ENCODE measurements at regions not wholly inside any gene's neighbourhood (a gene's known extent, or its start where the extent isn't known, plus 50 kb on each side); places are given as distances from the start of the nearest gene placed in this dataset.
"Not testable (repeated sequence)": the region's sequence is repeated elsewhere in the genome, so short reads cannot be mapped to it uniquely, and the experiment has no call there.

GRCh38 chr16:79938575-79938974, 338.0 kb upstream of the MAF start:
- intact Hi-C loops (cut with micrococcal nuclease; ENCODE audit: unreplicated experiment) = no loop called here
- BruUV-seq (replicated peaks) = no TSS peak
- Histone ChIP-seq H3K9me3 (ENCODE audit: low read depth, low read length, poor library complexity, severe bottlenecking) (peaks cover 10% of the 10 kb centered on the region), H3K4me3 (ENCODE audit: low read depth, low read length, poor library complexity, severe bottlenecking) (no peak overlapping the region), H3K36me3 (ENCODE audit: insufficient read depth, low read length, poor library complexity, severe bottlenecking) (no peaks in the 10 kb centered on the region), H3K27me3 (replicated peaks; ENCODE audit: insufficient read depth, low read depth, low read length, poor library complexity) (no peaks in the 10 kb centered on the region), H3K27ac (ENCODE audit: low read depth, low read length, poor library complexity, severe bottlenecking) (no peak overlapping the region), H3K4me1 (ENCODE audit: insufficient read depth, low read length, poor library complexity, severe bottlenecking) (no peaks in the 10 kb centered on the region)
- POLR2A ChIA-PET (ENCODE audit: low non-redundant PET) = no interaction called here
- CTCF ChIA-PET = no interaction called here
- DNase-seq (ENCODE audit: low spot score) = no peak
- TF ChIP-seq CTCF (conservative IDR thresholded peaks at IDR 0.05; ENCODE audit: low read depth, low read length) = no peak
- TF ChIP-seq EZH2 (IDR thresholded peaks at IDR 0.05; ENCODE audit: borderline replicate concordance, low read depth, low read length, poor library complexity, severe bottlenecking) = no peak

- H3K4me3 ChIP-seq (ENCODE audit: low read depth, low read length, poor library complexity, severe bottlenecking); H3K27ac ChIP-seq (ENCODE audit: low read depth, low read length, poor library complexity, severe bottlenecking); BruUV-seq (replicated peaks); CTCF ChIA-PET; DNase-seq (ENCODE audit: low spot score); H3K36me3 ChIP-seq (ENCODE audit: insufficient read depth, low read length, poor library complexity, severe bottlenecking); H3K27me3 ChIP-seq (replicated peaks; ENCODE audit: insufficient read depth, low read depth, low read length, poor library complexity); H3K4me1 ChIP-seq (ENCODE audit: insufficient read depth, low read length, poor library complexity, severe bottlenecking); POLR2A ChIA-PET (ENCODE audit: low non-redundant PET); intact Hi-C loops (cut with micrococcal nuclease; ENCODE audit: unreplicated experiment); H3K9me3 ChIP-seq (ENCODE audit: low read depth, low read length, poor library complexity, severe bottlenecking): not testable (repeated sequence)
Measured at GRCh38 chr16:79937671-79938070, 337.1 kb upstream of the MAF start.

- Histone ChIP-seq H3K4me3 (ENCODE audit: low read depth, low read length, poor library complexity, severe bottlenecking) (no peak overlapping the region), H3K27me3 (replicated peaks; ENCODE audit: insufficient read depth, low read depth, low read length, poor library complexity) (no peaks in the 10 kb centered on the region), H3K9me3 (ENCODE audit: low read depth, low read length, poor library complexity, severe bottlenecking) (peaks cover 7% of the 10 kb centered on the region), H3K27ac (ENCODE audit: low read depth, low read length, poor library complexity, severe bottlenecking) (no peak overlapping the region), H3K36me3 (ENCODE audit: insufficient read depth, low read length, poor library complexity, severe bottlenecking) (no peaks in the 10 kb centered on the region), H3K4me1 (ENCODE audit: insufficient read depth, low read length, poor library complexity, severe bottlenecking) (no peaks in the 10 kb centered on the region)
- CTCF ChIA-PET = no interaction called here
- POLR2A ChIA-PET (ENCODE audit: low non-redundant PET) = no interaction called here
- intact Hi-C loops (cut with micrococcal nuclease; ENCODE audit: unreplicated experiment) = no loop called here
- no peak for DNase-seq (ENCODE audit: low spot score)
- BruUV-seq (replicated peaks) = no TSS peak
- TF ChIP-seq CTCF (conservative IDR thresholded peaks at IDR 0.05; ENCODE audit: low read depth, low read length) (no peak), EZH2 (IDR thresholded peaks at IDR 0.05; ENCODE audit: borderline replicate concordance, low read depth, low read length, poor library complexity, severe bottlenecking) (no peak)
Measured at GRCh38 chr16:79933603-79934002, 333.1 kb upstream of the MAF start.

GRCh38 chr16:79932572-79932971, 332.0 kb upstream of the MAF start:
- no TSS peak for BruUV-seq (replicated peaks)
- Histone ChIP-seq H3K27ac (ENCODE audit: low read depth, low read length, poor library complexity, severe bottlenecking) (no peak overlapping the region), H3K4me1 (ENCODE audit: insufficient read depth, low read length, poor library complexity, severe bottlenecking) (no peaks in the 10 kb centered on the region), H3K4me3 (ENCODE audit: low read depth, low read length, poor library complexity, severe bottlenecking) (no peak overlapping the region), H3K36me3 (ENCODE audit: insufficient read depth, low read length, poor library complexity, severe bottlenecking) (no peaks in the 10 kb centered on the region), H3K27me3 (replicated peaks; ENCODE audit: insufficient read depth, low read depth, low read length, poor library complexity) (no peaks in the 10 kb centered on the region), H3K9me3 (ENCODE audit: low read depth, low read length, poor library complexity, severe bottlenecking) (peaks cover 7% of the 10 kb centered on the region)
- POLR2A ChIA-PET (ENCODE audit: low non-redundant PET) = no interaction called here
- TF ChIP-seq EZH2 (IDR thresholded peaks at IDR 0.05; ENCODE audit: borderline replicate concordance, low read depth, low read length, poor library complexity, severe bottlenecking) (no peak), CTCF (conservative IDR thresholded peaks at IDR 0.05; ENCODE audit: low read depth, low read length) (no peak)
- intact Hi-C loops (cut with micrococcal nuclease; ENCODE audit: unreplicated experiment) = no loop called here
- no peak for DNase-seq (ENCODE audit: low spot score)
- CTCF ChIA-PET = no interaction called here
